HepG2 (cell line): ENCODE measurements at regions not wholly inside any gene's neighbourhood (a gene's known extent, or its start where the extent isn't known, plus 50 kb on each side); places are given as distances from the start of the nearest gene placed in this dataset.

Experiments
- ATAC-seq: fragments of 200-7000 bp; cut with Tn5 transposase; 3 replicates; pipeline ENCODE4 v1.9.1; 2020; ENCODE audit warnings: mild to moderate bottlenecking, moderate library complexity
- BruUV-seq: library from RNA; stranded (reverse); fragments of 400-500 nt; replicated peaks from 2 replicates; lab custom pipeline; 2021; lab: Mats Ljungman, UMichigan
- CTCF ChIA-PET: fragments of 300-600 bp; formaldehyde crosslinking; extraction: SDS; loops from one replicate; lab custom pipeline; 2021; ENCODE audit warnings: low total read pairs, inconsistent platforms, low intra/inter-chr PET ratio; lab: Yijun Ruan, JAX
- POLR2A ChIA-PET: fragments of 350-600 bp; sonication (Branson Sonifier 250); formaldehyde crosslinking; loops from one replicate; lab custom pipeline; 2020; ENCODE audit warnings: antibody characterized with exemption, inconsistent platforms; lab: Yijun Ruan, JAX
- DNase-seq: peaks from one replicate; pipeline ENCODE4 v3.0.0-alpha.2; 2015; ENCODE audit warnings: low spot score
- FAIRE-seq: peaks from 3 replicates; lab custom pipeline; 2011; peaks lifted over from hg19 to GRCh38; lab: Jason Lieb, UNC
- H2AFZ ChIP-seq: one replicate; pipeline ENCODE4 v1.6.1; 2011; ENCODE audit warnings: low read length, inconsistent platforms
- H3K27ac ChIP-seq: fragments of 300-600 bp; 3 replicates; pipeline ENCODE4 v1.8.0; 2011; ENCODE audit warnings: mixed run types, mild to moderate bottlenecking, mixed read lengths, low read length, inconsistent platforms; ENCODE audit not compliant: insufficient read depth; ENCODE audit errors: extremely low read length
- H3K27me3 ChIP-seq, 2 experiments: fragments of 200-600 bp in 1 of 2; 2 replicates in 1 of 2; 3 replicates in 1 of 2; pipeline versions ENCODE4 v1.6.0 to v1.8.0; 2011; ENCODE audit warnings: low read length in 2 of 2, mild to moderate bottlenecking in 2 of 2, moderate library complexity in 2 of 2, inconsistent platforms in 1 of 2; ENCODE audit not compliant: insufficient read depth in 2 of 2, control insufficient read depth in 1 of 2
- H3K36me3 ChIP-seq, 2 experiments: fragments of 200-600 bp in 1 of 2; replicated peaks in 1 of 2; 2 replicates in 1 of 2; 3 replicates in 1 of 2; pipeline versions ENCODE4 v1.5.1 to v1.8.0; 2011; ENCODE audit warnings: low read length in 2 of 2, inconsistent platforms in 1 of 2; ENCODE audit not compliant: insufficient read depth in 2 of 2, control insufficient read depth in 1 of 2
- H3K4me1 ChIP-seq: 2 replicates; pipeline ENCODE4 v1.5.1; 2012; ENCODE audit warnings: low read length, inconsistent platforms; ENCODE audit not compliant: insufficient read depth
- H3K4me2 ChIP-seq: 2 replicates; pipeline ENCODE4 v1.6.0; 2011; ENCODE audit warnings: low read depth, low read length, inconsistent platforms
- H3K4me3 ChIP-seq, 3 experiments: fragments of 200-600 bp in 1 of 3; sonication (generic), shearing (Covaris generic) in 1 of 3; replicated peaks in 1 of 3; 2 replicates each; pipeline ENCODE4 v1.5.1; 2011 to 2016; ENCODE audit warnings: low read length in 3 of 3, inconsistent platforms in 2 of 3, low read depth in 2 of 3, mild to moderate bottlenecking in 2 of 3, control low read depth in 1 of 3, mixed read lengths in 1 of 3; ENCODE audit not compliant: insufficient read depth in 1 of 3
- H3K79me2 ChIP-seq: one replicate; pipeline ENCODE4 v1.6.1; 2011; ENCODE audit warnings: low read length, inconsistent platforms; ENCODE audit not compliant: insufficient read depth
- H3K9ac ChIP-seq: 2 replicates; pipeline ENCODE4 v1.6.0; 2011; ENCODE audit warnings: mild to moderate bottlenecking, low read depth, low read length, inconsistent platforms; ENCODE audit not compliant: insufficient read depth
- H3K9me3 ChIP-seq: 2 replicates; pipeline ENCODE4 v1.5.1; 2012; ENCODE audit warnings: mild to moderate bottlenecking, low read length
- H4K20me1 ChIP-seq: 2 replicates; pipeline ENCODE4 v1.6.0; 2011; ENCODE audit warnings: inconsistent platforms, mild to moderate bottlenecking, low read length, moderate library complexity; ENCODE audit not compliant: insufficient read depth
- AGO1 ChIP-seq: fragments of 200-400 bp; formaldehyde crosslinking; IDR thresholded peaks from 2 replicates; pipeline ENCODE4 v1.6.1; 2017; ENCODE audit warnings: mild to moderate bottlenecking, low read depth, low read length, moderate library complexity; ENCODE audit not compliant: poor library complexity, severe bottlenecking
- ARID3A ChIP-seq: IDR thresholded peaks from 2 replicates; pipeline ENCODE4 v1.6.1; 2012; ENCODE audit warnings: low read depth, low read length, improper control_type of control experiment
- ATF7 ChIP-seq, 2 experiments: fragments of 450-650 bp in 1 of 2; sonication (generic) in 1 of 2; formaldehyde crosslinking in 1 of 2; IDR thresholded peaks; 2 replicates each; pipeline versions ENCODE4 v1.4.0 to v1.6.1; 2016 to 2020; ENCODE audit warnings: antibody characterized with exemption in 1 of 2, mild to moderate bottlenecking in 1 of 2, missing genetic modification reagents in 1 of 2
- E2F1 ChIP-seq: sonication (generic); formaldehyde crosslinking; IDR thresholded peaks from 2 replicates; pipeline ENCODE4 v1.5.0; 2020; ENCODE audit warnings: missing genetic modification reagents
- MAFK ChIP-seq, 2 experiments: IDR thresholded peaks in 1 of 2; conservative IDR thresholded peaks in 1 of 2; 2 replicates each; pipeline ENCODE4 v1.6.1; 2011; ENCODE audit warnings: improper control_type of control experiment in 2 of 2, low read length in 2 of 2
- TIGD3 ChIP-seq: sonication (generic); formaldehyde crosslinking; IDR thresholded peaks from 2 replicates; pipeline ENCODE4 v1.5.1; 2020; ENCODE audit warnings: mild to moderate bottlenecking, missing genetic modification reagents, borderline replicate concordance
- ZSCAN21 ChIP-seq: sonication (generic); formaldehyde crosslinking; IDR thresholded peaks from 2 replicates; pipeline ENCODE4 v1.8.0; 2022; ENCODE audit warnings: mild to moderate bottlenecking, missing genetic modification reagents, moderate library complexity, borderline replicate concordance
- WGBS: methylation state at CpG from one replicate; pipeline ENCODE4 v1.1.6; 2017; ENCODE audit warnings: low lambda C conversion rate; 5-methylcytosine and 5-hydroxymethylcytosine counted together
- in situ Hi-C: cut with HindIII; loops from 2 replicates; pipeline ENCODE4 v1.10.0; 2017; ENCODE audit warnings: low pct_unique_long_range_greater_than_20kb; ENCODE audit not compliant: extremely low pct_ligation_motif_present
- intact Hi-C: fragments of 100-400 bp; cut with micrococcal nuclease; formaldehyde crosslinking; loops from one replicate; pipeline ENCODE4 v1.10.0; 2022; ENCODE audit not compliant: unreplicated experiment

- no peaks in the 10 kb centered on the region for H3K27me3 ChIP-seq
- DNase-seq: no peak
- no peaks in the 10 kb centered on the region for H3K36me3 ChIP-seq
- 8% methylated on average over 2 of the region's 2 CpGs for WGBS
- H4K20me1 ChIP-seq: no peaks in the 10 kb centered on the region
- ATAC-seq: no peak
- ChIA-PET CTCF (no interaction called here), POLR2A (no interaction called here)
- H3K4me3 ChIP-seq: no peak overlapping the region
- H3K4me1 ChIP-seq: no peaks in the 10 kb centered on the region
- FAIRE-seq: no peak
- H3K9ac ChIP-seq: no peak overlapping the region
- intact Hi-C loops: no loop called here
- in situ Hi-C loops: no loop called here
- H3K9me3 ChIP-seq: no peaks in the 10 kb centered on the region
- H2AFZ ChIP-seq: no peak overlapping the region
- H3K79me2 ChIP-seq: no peaks in the 10 kb centered on the region
- TF ChIP-seq ARID3A (no peak), MAFK (conservative IDR thresholded peaks at IDR 0.05 in 1 of 2, IDR thresholded peaks at IDR 0.05 in 1 of 2; ENCODE audit: low read length in 2 of 2) (no peak), AGO1 (no peak), E2F1 (CRISPR knock-in tag) (no peak), ATF7 (IDR thresholded peaks at IDR 0.05) (no peak), ATF7 (CRISPR knock-in tag; IDR thresholded peaks at IDR 0.05) (no peak)
- no TSS peak for BruUV-seq
- no peak overlapping the region for H3K4me2 ChIP-seq
- no peak overlapping the region for H3K27ac ChIP-seq
These were observed 440.1 kb downstream of the EPHA7 start for GRCh38 chr6:92979281-92979680.

- Histone ChIP-seq H2AFZ (no peak overlapping the region), H4K20me1 (no peaks in the 10 kb centered on the region), H3K36me3 (no peaks in the 10 kb centered on the region), H3K79me2 (no peaks in the 10 kb centered on the region), H3K27me3 (no peaks in the 10 kb centered on the region), H3K4me3 (no peak overlapping the region), H3K9me3 (no peaks in the 10 kb centered on the region), H3K4me1 (no peaks in the 10 kb centered on the region), H3K9ac (no peak overlapping the region), H3K4me2 (no peak overlapping the region), H3K27ac (no peak overlapping the region)
- ChIA-PET CTCF (no interaction called here), POLR2A (no interaction called here)
- ATAC-seq (no peak), FAIRE-seq (no peak), DNase-seq (no peak)
- WGBS: 0% methylated on average over 1 of the region's 1 CpG
- TF ChIP-seq TIGD3 (CRISPR knock-in tag) (no peak), ZSCAN21 (CRISPR knock-in tag) (no peak)
- intact Hi-C loops: no loop called here
- in situ Hi-C loops: no loop called here
- BruUV-seq: no TSS peak
These were observed 442.3 kb downstream of the EPHA7 start for GRCh38 chr6:92977018-92977417.
